ENCODE measurements at regions not wholly inside any gene's neighbourhood (a gene's known extent, or its start where the extent isn't known, plus 50 kb on each side); places are given as distances from the start of the nearest gene placed in this dataset.

- Histone ChIP-seq H3K4me2 (ENCODE audit: insufficient read depth in 1 of 2, low read depth in 2 of 2, low read length in 2 of 2) (no peak overlapping the region), H3K27ac (ENCODE audit: low read depth, low read length) (no peak overlapping the region), H2AFZ (ENCODE audit: low read length) (no peak overlapping the region), H3K9ac (replicated peaks in 1 of 4; ENCODE audit: extremely low read depth in 1 of 4, low read depth in 3 of 4, low read length in 3 of 4) (no peak overlapping the region), H4K20me1 (replicated peaks in 1 of 2; ENCODE audit: control insufficient read depth in 1 of 2, insufficient read depth in 2 of 2, low read length in 2 of 2) (no peaks in the 10 kb centered on the region), H3K4me1 (replicated peaks in 1 of 4; ENCODE audit: control insufficient read depth in 3 of 4, insufficient read depth in 4 of 4, low read length in 3 of 4) (no peaks in the 10 kb centered on the region), H4K91ac (replicated peaks; ENCODE audit: insufficient read length, low read length) (no peak overlapping the region), H2BK20ac (ENCODE audit: low read length) (no peak overlapping the region), H3K56ac (replicated peaks; ENCODE audit: insufficient read length, low read depth, low read length) (no peak overlapping the region), H2BK15ac (ENCODE audit: low read length) (no peak overlapping the region), H2BK120ac (replicated peaks; ENCODE audit: low read depth, low read length) (no peak overlapping the region), H3K9me3 (ENCODE audit: insufficient read depth in 2 of 2, low read depth in 1 of 2, low read length in 1 of 2) (no peaks in the 10 kb centered on the region), H2BK5ac (ENCODE audit: low read depth, low read length) (no peak overlapping the region), H4K5ac (ENCODE audit: insufficient read length, low read depth, low read length) (no peak overlapping the region), H3K18ac (ENCODE audit: extremely low read depth, low read length) (no peak overlapping the region), H3K4ac (replicated peaks; ENCODE audit: insufficient read length, low read depth, low read length) (no peak overlapping the region), H3K4me3 (ENCODE audit: extremely low read depth in 1 of 4, insufficient read depth in 2 of 4, low read depth in 3 of 4, low read length in 4 of 4) (no peak overlapping the region), H3K23me2 (ENCODE audit: low read depth, low read length) (no peaks in the 10 kb centered on the region), H4K8ac (ENCODE audit: extremely low read depth, insufficient read depth, low read length) (no peak overlapping the region), H3K27me3 (replicated peaks in 1 of 4; ENCODE audit: control insufficient read depth in 3 of 4, extremely low read depth in 1 of 4, insufficient read depth in 3 of 4, low read length in 3 of 4) (no peaks in the 10 kb centered on the region), H3K36me3 (ENCODE audit: control insufficient read depth in 2 of 4, insufficient read depth in 4 of 4, low read length in 3 of 4) (no peaks in the 10 kb centered on the region), H3K14ac (ENCODE audit: insufficient read length) (no peak overlapping the region), H3K23ac (ENCODE audit: insufficient read length) (no peak overlapping the region), H2BK12ac (ENCODE audit: low read depth, low read length) (no peak overlapping the region), H2AK5ac (ENCODE audit: low read depth, low read length) (no peak overlapping the region), H3K79me2 (ENCODE audit: control insufficient read depth in 1 of 2, insufficient read depth in 2 of 2, low read length in 2 of 2) (no peaks in the 10 kb centered on the region), H3K79me1 (ENCODE audit: low read depth, low read length) (no peaks in the 10 kb centered on the region)
- ChIA-PET CTCF (ENCODE audit: partially characterized antibody) (interaction anchor here (1.2 kb wide), 1 partner anchor 13 kb away, joined by 4 read pairs; no protein-coding TSS in a partner anchor), POLR2A (ENCODE audit: partially characterized antibody) (no interaction called here)
- FAIRE-seq (no peak), DNase-seq (ENCODE audit: low read depth in 1 of 2, low spot score in 2 of 2) (no peak)
- WGBS, 2 experiments (ENCODE audit: extremely low coverage in 1 of 2, insufficient coverage in 1 of 2, insufficient read length in 1 of 2, insufficient replicate concordance in 2 of 2, low coverage in 1 of 2, low lambda C conversion rate in 2 of 2, missing lambda C conversion rate in 1 of 2): 98% methylated on average over 5 of the region's 5 CpGs; no CpG with 5 or more reads in 1 of the 2 experiments
- TF ChIP-seq USF2 (IDR thresholded peaks at IDR 0.05; ENCODE audit: low read length): no peak
- TF ChIP-seq GABPA (IDR thresholded peaks at IDR 0.05; ENCODE audit: borderline replicate concordance, insufficient read depth, low read length): no peak
- TF ChIP-seq SP4 (IDR thresholded peaks at IDR 0.05; ENCODE audit: low read length): no peak
- no peak for TF ChIP-seq SUZ12 (IDR thresholded peaks at IDR 0.05; ENCODE audit: low read length)
- no peak for TF ChIP-seq CREB1 (IDR thresholded peaks at IDR 0.05)
- TF ChIP-seq CTBP2 (IDR thresholded peaks at IDR 0.05; ENCODE audit: borderline replicate concordance, insufficient read depth, insufficient read length, low read length): no peak
- no peak for TF ChIP-seq EGR1 (IDR thresholded peaks at IDR 0.05; ENCODE audit: borderline replicate concordance, low read depth, low read length)
- TF ChIP-seq SIX5 (IDR thresholded peaks at IDR 0.05; ENCODE audit: low read depth, low read length): no peak
- TF ChIP-seq TAF1 (IDR thresholded peaks at IDR 0.05; ENCODE audit: low read depth, low read length): no peak
- no peak for TF ChIP-seq ATF2 (IDR thresholded peaks at IDR 0.05; ENCODE audit: low read length)
- TF ChIP-seq RXRA (IDR thresholded peaks at IDR 0.05; ENCODE audit: insufficient read depth, low read depth, low read length): no peak
- TF ChIP-seq RNF2 (IDR thresholded peaks at IDR 0.05; ENCODE audit: borderline replicate concordance, low read depth, low read length, missing control alignments, poor library complexity, severe bottlenecking): no peak
These were observed 428.8 kb downstream of the EPM2A start for GRCh38 chr6:145306489-145306888.

Data from H1 (cell line).